Activated CD4-positive, alpha-beta T cell treated with anti-CD3 and anti-CD28 coated beads, Interleukin-2, amount 50 U/mL, for 48 hours (primary cell): ENCODE measurements at regions not wholly inside any gene's neighbourhood (a gene's known extent, or its start where the extent isn't known, plus 50 kb on each side); places are given as distances from the start of the nearest gene placed in this dataset.
"Not testable (repeated sequence)": the region's sequence is repeated elsewhere in the genome, so short reads cannot be mapped to it uniquely, and the experiment has no call there.

ENCODE experiments used
- DNase-seq, 2 experiments: peaks; one replicate each; pipeline ENCODE4 v3.0.0-alpha.2; 2020

GRCh38 chr2:175677880-175678279, 324.2 kb downstream of the LNPK start:
- no peak for DNase-seq

DNA sequence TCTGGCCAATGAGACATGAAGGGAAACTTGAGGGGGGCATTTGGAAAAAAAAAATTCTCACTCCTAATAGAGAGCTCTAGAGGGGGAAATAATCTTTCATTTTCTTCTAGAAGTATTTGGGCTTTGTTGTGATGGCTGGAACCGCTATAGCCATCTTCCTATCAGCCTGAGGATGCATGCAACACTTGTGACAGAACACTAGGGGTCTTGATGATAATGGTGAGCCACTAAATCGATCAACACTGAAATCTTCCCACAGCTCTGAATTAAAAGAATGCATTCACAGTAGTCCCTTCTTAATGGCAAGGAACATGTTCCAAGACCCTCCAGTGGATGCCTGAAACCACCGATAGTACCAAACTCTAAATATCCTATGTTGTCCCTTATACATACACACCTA, 325.3 kb downstream of the LNPK start:
- DNase-seq: no peak

- DNase-seq: not testable (repeated sequence)
Measured at GRCh38 chr2:175668804-175669203, 333.3 kb downstream of the LNPK start.

- no peak for DNase-seq
Measured at GRCh38 chr2:175662335-175662734, 339.7 kb downstream of the LNPK start.

DNA sequence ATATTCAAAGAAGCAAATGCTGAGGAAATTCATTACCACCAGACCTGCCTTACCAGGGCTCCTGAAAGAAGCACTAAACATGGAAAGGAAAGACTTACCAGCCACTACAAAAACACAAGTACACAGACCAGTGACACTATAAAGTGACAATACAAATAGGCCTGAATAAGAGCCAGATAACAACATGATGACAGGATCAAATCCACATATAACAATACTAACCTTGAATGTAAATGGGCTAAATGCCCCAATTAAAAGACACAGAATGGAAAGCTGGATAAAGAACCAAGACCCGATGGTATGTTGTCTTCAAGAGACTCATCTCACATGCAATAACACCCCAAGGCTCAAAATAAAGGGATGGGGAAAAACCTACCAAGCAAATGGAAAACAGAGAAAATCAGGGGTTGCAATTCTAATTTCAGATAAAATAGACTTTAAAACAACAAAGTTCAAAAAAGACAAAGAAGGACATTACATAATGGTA, 353.4 kb downstream of the LNPK start:
- DNase-seq: no peak

GRCh38 chr2:175647058-175647457, 355.0 kb downstream of the LNPK start:
- no peak for DNase-seq

DNA sequence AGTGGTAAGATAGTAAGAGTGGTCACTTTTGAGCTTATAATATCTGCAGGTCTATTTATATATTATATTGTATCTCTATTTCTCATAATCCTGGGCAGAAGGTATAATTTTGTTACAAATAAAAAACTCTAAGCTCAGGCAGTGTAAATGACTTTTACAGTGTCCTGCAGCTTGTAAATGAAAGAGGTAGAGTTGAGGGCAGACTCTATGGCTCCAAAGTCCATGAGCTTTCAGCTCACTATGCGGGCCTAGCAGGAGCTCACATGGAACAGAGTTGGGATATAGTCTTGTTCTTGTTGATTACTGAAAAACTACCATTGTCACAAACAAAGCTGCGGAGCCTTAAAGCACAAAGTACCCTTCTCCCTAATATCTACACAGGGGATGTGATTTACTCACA, 361.4 kb downstream of the LNPK start:
- no peak for DNase-seq

- no peak for DNase-seq
Measured at GRCh38 chr2:175633227-175633626, 368.8 kb downstream of the LNPK start.

DNA sequence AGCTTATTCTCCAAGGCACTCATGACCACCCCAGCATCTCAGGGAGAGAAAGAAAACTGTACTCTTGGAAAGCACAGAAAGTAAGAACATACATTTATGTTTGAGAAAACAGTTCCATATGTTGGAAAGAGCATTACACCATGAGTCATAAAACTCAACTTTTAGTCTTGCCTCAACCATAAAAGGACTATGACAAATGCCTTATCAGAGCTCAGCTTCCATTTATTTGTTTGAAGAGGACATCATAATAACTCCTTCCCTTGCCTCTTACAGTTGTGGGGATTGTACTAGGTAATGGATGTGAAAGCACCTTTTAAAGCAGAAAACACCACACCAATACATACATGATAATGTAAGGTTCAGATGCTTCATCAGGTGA, 370.8 kb downstream of the LNPK start:
- no peak for DNase-seq

DNA sequence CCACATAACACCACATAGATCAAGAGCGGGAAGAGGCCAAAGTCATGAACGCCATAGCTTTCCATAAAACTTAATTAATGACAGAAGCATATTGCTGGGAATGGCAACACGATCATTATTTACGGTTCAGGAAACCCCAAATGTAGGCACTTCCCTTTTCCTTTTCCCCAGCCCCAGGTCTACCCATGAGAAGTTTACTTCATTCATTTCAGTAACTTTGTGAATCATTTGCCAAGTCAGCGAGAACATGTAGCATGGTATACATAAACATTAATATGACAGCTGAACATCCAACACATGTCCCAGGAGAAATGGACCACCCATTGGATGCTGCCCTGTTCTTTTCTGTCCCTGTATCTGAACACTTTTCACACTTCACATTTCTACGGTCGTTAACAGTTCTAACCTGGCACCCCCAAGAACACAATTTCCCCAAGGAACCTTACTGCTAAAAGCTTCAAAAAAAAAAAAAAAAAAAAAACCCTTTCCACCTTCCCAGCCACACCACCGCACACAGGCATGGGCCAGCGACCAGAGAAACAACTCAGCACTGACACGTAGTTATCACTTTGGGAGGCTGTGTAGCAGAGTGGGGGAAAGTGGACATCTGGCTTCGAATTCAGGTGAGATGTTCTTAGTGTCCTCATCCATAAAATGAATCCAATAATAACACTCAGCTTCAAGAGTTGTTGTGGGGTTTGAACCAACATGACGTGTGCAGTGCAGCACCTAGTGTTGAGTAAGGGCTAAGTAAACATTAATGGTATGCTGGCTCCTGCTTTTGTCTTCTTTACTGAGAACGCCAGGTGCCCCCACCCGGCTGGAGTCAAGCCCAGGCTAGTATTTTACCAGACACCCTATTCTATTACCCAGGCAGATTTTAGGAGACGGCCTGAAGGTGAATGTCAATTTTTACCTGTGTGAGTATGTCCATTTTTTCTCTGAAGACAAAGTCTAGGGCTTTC, 371.5 kb downstream of the LNPK start:
- DNase-seq: no peak

- DNase-seq: no peak
Measured at GRCh38 chr2:175628243-175628642, 373.8 kb downstream of the LNPK start.

DNA sequence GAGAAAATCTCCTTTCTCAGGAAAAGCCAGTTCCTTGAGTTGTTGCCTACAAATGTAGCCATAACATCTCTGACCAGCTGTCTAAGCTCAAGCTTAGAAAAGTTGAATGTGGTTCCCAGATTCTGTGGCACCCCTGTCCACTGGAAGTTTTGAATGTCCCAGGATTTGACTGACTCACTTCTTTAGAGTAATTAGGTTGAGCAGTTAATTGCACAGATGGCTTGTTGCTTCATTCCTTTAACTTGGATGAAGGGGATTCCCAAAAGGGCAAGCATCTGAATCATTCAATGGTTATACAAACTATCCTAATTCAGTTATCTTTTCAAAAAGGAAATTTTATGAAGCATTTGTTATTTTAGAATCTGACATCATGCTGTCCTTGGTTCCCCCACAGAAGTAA, 374.7 kb downstream of the LNPK start:
- DNase-seq: no peak

DNA sequence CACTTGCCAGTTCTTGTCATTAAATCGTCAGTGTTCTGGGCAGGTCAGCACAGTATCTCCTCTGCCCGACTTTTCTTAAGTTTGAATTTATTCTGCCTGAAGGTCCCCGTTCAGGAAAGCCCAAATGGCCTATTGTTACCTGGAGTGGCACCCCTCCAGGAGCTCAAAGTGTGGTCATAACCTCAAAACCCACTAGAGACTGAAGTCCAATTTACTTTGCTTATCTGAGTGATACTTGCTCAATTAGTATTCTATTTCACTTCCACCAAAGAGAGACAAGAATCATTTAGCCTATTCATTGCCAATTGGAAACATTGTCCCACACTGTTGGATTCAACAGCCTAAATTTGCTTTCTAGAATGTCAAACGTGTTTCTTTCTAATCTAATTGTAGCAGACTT, 375.3 kb downstream of the LNPK start:
- no peak for DNase-seq

- no peak for DNase-seq
Measured at GRCh38 chr2:175624785-175625184, 377.3 kb downstream of the LNPK start.

GRCh38 chr2:175624211-175624761, 377.8 kb downstream of the LNPK start:
- no peak for DNase-seq

DNA sequence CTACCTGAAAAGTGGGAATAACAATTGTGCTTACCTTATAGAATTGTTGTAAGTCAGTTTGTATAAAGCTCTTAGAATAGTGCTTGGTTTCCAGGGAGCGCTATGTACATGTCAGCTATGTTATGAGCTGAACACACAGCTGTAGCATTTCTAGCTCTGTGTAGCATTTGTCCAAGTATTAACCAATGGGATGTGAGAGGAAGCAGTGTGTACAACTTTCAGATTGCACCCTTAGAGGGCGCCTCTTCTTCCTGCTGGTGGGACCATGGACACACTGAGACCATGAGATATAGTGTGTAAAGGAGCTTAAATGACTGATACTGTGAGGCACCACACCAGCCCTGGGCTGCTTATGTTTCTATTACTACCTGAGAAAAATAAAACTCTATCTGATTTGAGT, 380.2 kb downstream of the LNPK start:
- DNase-seq: no peak

DNA sequence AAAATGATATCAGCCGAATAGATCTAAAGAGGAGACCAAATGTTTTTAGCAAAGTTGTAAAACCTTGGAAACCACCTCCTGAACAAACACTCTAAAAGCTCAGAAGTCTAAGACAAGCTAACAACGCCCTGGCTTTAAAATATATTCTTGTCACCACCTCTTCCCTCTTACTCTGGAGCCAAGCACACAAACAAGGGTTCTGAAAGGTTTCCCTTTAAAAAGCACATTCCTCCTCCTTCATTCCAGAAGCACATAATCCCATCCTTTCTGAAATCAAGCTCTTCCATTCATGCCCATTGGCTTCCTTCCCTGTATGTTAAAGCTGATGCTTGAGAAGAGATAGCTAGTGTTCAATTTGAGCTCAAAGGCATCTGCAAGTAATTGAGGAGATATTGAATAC, 382.0 kb downstream of the LNPK start:
- no peak for DNase-seq

DNA sequence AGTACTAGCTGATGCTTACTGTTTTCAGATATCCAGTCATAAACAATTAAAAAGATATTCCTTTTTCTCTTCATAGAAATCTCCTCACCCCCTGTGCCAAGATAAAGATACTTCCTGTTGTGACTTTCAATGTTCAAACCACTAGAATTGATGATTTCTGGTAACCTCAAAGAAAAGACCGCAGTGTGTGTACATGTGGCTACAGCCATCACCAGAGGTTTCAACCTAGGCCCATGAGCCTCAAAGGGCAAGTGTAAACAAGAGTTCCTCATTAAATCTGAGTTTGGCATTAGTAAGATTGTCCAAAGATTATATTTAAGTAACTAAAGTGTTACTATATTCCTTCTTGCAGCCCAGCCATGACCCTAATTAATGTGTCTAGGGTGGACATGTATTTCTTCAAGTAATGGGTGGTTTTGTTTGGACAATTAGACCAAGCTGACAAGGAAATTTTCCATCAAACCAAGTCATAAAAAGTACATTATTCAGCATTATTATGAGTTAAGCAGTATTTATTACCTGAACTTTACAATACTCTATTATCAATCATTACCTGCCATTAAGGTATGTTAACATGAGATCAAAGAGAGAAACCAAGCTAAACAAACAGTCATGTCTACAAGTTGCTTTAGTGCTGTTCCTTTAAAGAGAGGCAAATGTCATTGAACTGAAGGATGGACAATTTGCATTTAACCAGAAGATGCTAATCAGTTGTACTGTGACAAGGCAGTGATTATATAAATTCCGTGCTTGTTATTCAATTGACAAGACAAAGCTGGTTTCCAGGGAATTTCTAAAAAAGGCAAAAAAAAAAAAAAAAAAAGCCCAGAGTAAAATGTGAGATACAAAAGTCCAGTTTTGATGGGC, 382.7 kb downstream of the LNPK start:
- DNase-seq: no peak

GRCh38 chr2:175612280-175612679, 389.8 kb downstream of the LNPK start:
- DNase-seq: no peak

- no peak for DNase-seq
Measured at GRCh38 chr2:175606010-175606841, 395.8 kb downstream of the LNPK start.

DNA sequence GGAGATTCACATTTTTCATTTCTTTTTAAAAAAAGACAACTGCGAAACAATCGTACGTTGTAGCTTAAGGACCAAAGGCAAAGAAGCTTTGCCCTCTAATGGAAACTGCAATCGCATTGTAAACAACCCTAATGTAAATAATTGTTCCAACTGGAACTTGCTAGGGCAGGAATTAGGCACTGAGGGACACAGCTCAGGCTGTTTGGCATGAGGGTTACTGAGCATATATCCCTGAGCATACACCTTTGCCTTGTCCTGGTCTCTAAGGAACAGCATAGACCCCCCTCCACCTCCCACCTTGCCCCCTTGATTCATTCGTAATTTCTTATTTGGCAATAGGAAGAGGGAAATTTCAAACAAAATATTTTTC, 396.4 kb downstream of the LNPK start:
- DNase-seq: no peak

DNA sequence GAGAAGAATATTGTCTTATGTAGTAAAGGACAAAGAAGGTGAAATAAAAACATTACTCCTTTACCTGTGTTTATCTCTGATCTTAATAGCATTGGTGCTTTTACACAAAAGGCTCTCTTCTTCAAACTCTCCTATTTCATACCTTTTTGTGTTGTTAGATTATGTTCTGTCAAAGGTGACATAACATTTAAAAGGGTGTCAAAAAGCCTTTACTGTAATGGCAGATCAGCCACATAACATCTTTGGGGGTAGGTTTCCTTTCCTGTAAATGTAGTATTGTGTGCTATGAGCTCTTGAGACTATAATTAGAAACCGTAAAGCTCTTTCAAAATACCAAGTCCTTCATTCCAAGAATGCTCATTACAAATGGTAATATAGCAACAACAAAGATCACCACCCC, 400.1 kb downstream of the LNPK start:
- no peak for DNase-seq
